Heart right ventricle (tissue), 16 donors: ENCODE measurements at regions not wholly inside any gene's neighbourhood (a gene's known extent, or its start where the extent isn't known, plus 50 kb on each side); places are given as distances from the start of the nearest gene placed in this dataset.

Source experiments
- ATAC-seq, 8 donors: fragments of 200-7000 bp; cut with Tn5 transposase; one replicate each; pipeline ENCODE4 v1.9.1; 2020; ENCODE audit warnings: mild to moderate bottlenecking in 8 of 8, moderate library complexity in 8 of 8, moderate number of reproducible peaks in 1 of 8
- DNase-seq, 2 donors: peaks; one replicate each; pipeline ENCODE4 v3.0.0-alpha.2; 2020
- H3K27ac ChIP-seq, 10 donors: fragments of 200-600 bp; sonication (generic) in 2 of 10; one replicate each; pipeline versions ENCODE4 v1.5.0 to v1.8.0; 2020 to 2022; ENCODE audit warnings: mild to moderate bottlenecking in 3 of 10
- H3K27me3 ChIP-seq, 7 donors: fragments of 200-600 bp; one replicate each; pipeline ENCODE4 v1.8.0; 2021 to 2022; ENCODE audit warnings: mild to moderate bottlenecking in 2 of 7
- H3K36me3 ChIP-seq, 9 donors: fragments of 200-600 bp; sonication (generic) in 1 of 9; one replicate each; pipeline versions ENCODE4 v1.5.0 to v1.8.0; 2020 to 2022; ENCODE audit warnings: mild to moderate bottlenecking in 2 of 9
- H3K4me1 ChIP-seq, 9 donors: fragments of 200-600 bp; sonication (generic) in 1 of 9; one replicate each; pipeline versions ENCODE4 v1.5.0 to v1.8.0; 2020 to 2022; ENCODE audit warnings: mild to moderate bottlenecking in 4 of 9
- H3K4me3 ChIP-seq, 10 donors: fragments of 200-600 bp; sonication (generic) in 2 of 10; one replicate each; pipeline versions ENCODE4 v1.5.0 to v1.8.0; 2020 to 2022; ENCODE audit warnings: mild to moderate bottlenecking in 7 of 10, moderate library complexity in 2 of 10
- H3K9me3 ChIP-seq, 11 donors: fragments of 200-600 bp in 10 of 11; sonication (generic) in 2 of 11; one replicate each; pipeline versions ENCODE4 v1.5.0 to v1.8.0; 2013 to 2022; ENCODE audit warnings: mild to moderate bottlenecking in 2 of 11, control low read depth in 1 of 11, moderate library complexity in 1 of 11
- WGBS, 2 donors: extraction: QIAGEN DNeasy Blood & Tissue Kit; methylation state at CpG; one replicate each; pipeline ENCODE4 v1.1.7; 2013; ENCODE audit warnings: inconsistent platforms in 1 of 2; 5-methylcytosine and 5-hydroxymethylcytosine counted together
- intact Hi-C, 10 donors: fragments of 100-400 bp; cut with DNase I; formaldehyde crosslinking; loops; one replicate each; pipeline versions ENCODE4 v1.11.1 to v1.14.2; 2022
- TF ChIP-seq, protein P1 (sequence below), 9 donors: fragments of 200-600 bp; sonication (generic) in 2 of 9; IDR thresholded peaks; one replicate each; pipeline versions ENCODE4 v1.5.0 to v1.8.0; 2021 to 2022; ENCODE audit warnings: antibody characterized with exemption in 9 of 9, mild to moderate bottlenecking in 5 of 9, moderate library complexity in 1 of 9
- donor health status: Arrhythmogenic right ventricular cardiomyopathy.
- donor health status: ischemic (EF 13 %, LVEDD 7.1; RV severe dilation, severe dysfunction).
- donor health status: healthy with polysubstance abuse.
- donor health status: DM: no; HTN: yes; CAD: no.
- donor health status: DM: no; HTN: no; CAD: no.
- donor health status: ischemic (EF 25% LVEDD 6.9; RV normal size, moderate dysfunction).
- donor health status: ischemic (EF 25% LVEDD 5.7; RV mildly dilated, moderate dysfunction).
- donor health status: healthy.
- donor health status: DM: yes; HTN: yes; CAD: no.
- donor health status: Ischemic cardiomyopathy.
- donor health status: ischemic (EF 35%, LVEDD 5.7; RV mildly dilated, moderate dysfunction).
- donor health status: nonischemic (EF 11% LVEDD 7.7; RV severe dilation, severe dysfunction).
- donor health status: DM: yes; HTN: yes; CAD: no.
- donor health status: PGD.
- donor health status: ischemic (EF 29% LVEDD 5.4; RV normal size, mild dysfunction).
- donor health status: nonischemic (EF 23%, LVEDD 6.1; RV moderate dilation, normal function).

DNA sequence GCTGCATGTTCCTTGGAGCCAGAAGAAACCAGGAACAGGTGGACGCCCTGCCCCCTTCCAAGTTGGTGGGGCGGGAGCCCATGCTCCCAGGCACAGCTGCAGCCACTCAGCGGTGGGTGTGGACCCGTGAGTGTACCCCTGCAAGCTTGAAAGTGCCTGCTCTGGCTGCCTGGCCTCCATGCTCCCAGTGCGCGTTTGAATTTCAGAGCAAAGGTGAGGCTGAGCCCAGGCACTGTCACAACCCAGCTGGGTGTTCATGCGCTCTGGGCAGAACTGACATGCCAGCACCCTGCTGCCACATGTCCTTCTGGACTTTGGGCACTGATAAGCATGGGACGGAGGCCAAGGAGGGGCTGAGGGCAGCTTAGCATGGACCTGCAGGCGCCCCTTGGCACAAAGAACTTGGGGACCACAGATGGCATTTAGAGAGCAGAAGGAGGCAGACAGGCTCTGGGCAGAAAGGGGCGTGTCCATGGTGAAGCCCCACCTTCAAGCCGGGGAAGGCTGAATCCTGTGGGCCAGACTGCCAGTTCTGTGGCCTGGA, 402.0 kb upstream of the NRG3 start:
- peak in 1 of 8 donors; percentile 34 for ATAC-seq
- WGBS, 2 donors = 84 to 87% methylated on average over 11 of the region's 11 CpGs

GRCh38 chr10:81473755-81474154, 401.2 kb upstream of the NRG3 start:
- H3K4me1 ChIP-seq = no peaks in the 10 kb centered on the region
- intact Hi-C loops = no loop called here
- ATAC-seq = no peak
- TF ChIP-seq, protein P1, sequence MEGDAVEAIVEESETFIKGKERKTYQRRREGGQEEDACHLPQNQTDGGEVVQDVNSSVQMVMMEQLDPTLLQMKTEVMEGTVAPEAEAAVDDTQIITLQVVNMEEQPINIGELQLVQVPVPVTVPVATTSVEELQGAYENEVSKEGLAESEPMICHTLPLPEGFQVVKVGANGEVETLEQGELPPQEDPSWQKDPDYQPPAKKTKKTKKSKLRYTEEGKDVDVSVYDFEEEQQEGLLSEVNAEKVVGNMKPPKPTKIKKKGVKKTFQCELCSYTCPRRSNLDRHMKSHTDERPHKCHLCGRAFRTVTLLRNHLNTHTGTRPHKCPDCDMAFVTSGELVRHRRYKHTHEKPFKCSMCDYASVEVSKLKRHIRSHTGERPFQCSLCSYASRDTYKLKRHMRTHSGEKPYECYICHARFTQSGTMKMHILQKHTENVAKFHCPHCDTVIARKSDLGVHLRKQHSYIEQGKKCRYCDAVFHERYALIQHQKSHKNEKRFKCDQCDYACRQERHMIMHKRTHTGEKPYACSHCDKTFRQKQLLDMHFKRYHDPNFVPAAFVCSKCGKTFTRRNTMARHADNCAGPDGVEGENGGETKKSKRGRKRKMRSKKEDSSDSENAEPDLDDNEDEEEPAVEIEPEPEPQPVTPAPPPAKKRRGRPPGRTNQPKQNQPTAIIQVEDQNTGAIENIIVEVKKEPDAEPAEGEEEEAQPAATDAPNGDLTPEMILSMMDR (IDR thresholded peaks at IDR 0.05) = no peak
- peaks cover 0 to 15% (median 0%) of the 10 kb centered on the region in 11 donors for H3K9me3 ChIP-seq
- H3K36me3 ChIP-seq = no peaks in the 10 kb centered on the region
- H3K27ac ChIP-seq = no peak overlapping the region
- WGBS, 2 donors = 94 to 95% methylated on average over 4 of the region's 4 CpGs
- no peaks in the 10 kb centered on the region for H3K27me3 ChIP-seq
- DNase-seq = no peak
- no peak overlapping the region for H3K4me3 ChIP-seq

More for the DNA sequence above, 402.0 kb upstream of the NRG3 start:
- intact Hi-C loops = no loop called here
- H3K27me3 ChIP-seq = no peaks in the 10 kb centered on the region
- TF ChIP-seq, protein P1 (IDR thresholded peaks at IDR 0.05) = no peak
- H3K4me3 ChIP-seq = no peak overlapping the region
- H3K9me3 ChIP-seq = peaks cover 0 to 21% (median 0%) of the 10 kb centered on the region in 11 donors
- no peaks in the 10 kb centered on the region for H3K4me1 ChIP-seq
- no peaks in the 10 kb centered on the region for H3K36me3 ChIP-seq
- DNase-seq = no peak
- no peak overlapping the region for H3K27ac ChIP-seq

- no peaks in the 10 kb centered on the region for H3K36me3 ChIP-seq
- intact Hi-C loops = no loop called here
- no peaks in the 10 kb centered on the region for H3K27me3 ChIP-seq
- WGBS, 2 donors = 80 to 85% methylated on average over 3 of the region's 3 CpGs
- H3K4me3 ChIP-seq = no peak overlapping the region
- ATAC-seq (no peak), DNase-seq (no peak)
- H3K9me3 ChIP-seq = peaks cover 0 to 4% (median 0%) of the 10 kb centered on the region in 11 donors
- no peak overlapping the region for H3K27ac ChIP-seq
- H3K4me1 ChIP-seq = no peaks in the 10 kb centered on the region
- TF ChIP-seq, protein P1 (IDR thresholded peaks at IDR 0.05) = no peak
Observed at GRCh38 chr10:81479316-81479715, 395.7 kb upstream of the NRG3 start.

DNA sequence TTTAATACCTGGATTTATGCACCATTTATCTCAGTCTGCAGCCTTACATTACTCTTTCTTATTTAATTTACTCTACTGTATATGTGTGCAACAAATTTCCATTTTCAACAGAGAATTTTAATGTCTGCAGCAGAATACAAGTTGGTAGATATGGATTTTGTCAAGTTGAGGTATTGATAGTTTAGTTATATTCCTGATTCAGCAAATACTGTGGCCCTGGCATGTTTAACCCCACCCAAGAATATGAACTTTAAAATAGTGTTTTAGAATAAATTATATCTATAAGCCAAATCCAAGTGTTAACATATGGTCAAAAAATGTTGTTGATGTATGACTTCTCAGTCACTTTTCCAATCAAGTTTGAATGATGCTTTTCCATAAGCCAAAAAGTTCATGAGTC, 378.4 kb upstream of the NRG3 start:
- Histone ChIP-seq H3K9me3 (peaks cover 0 to 12% (median 0%) of the 10 kb centered on the region in 11 donors), H3K36me3 (no peaks in the 10 kb centered on the region), H3K27ac (no peak overlapping the region), H3K27me3 (no peaks in the 10 kb centered on the region), H3K4me1 (no peaks in the 10 kb centered on the region), H3K4me3 (no peak overlapping the region)
- DNase-seq = no peak
- TF ChIP-seq, protein P1 (IDR thresholded peaks at IDR 0.05) = no peak
- no peak for ATAC-seq
- intact Hi-C loops = no loop called here
